ENCODE measurements at regions not wholly inside any gene's neighbourhood (a gene's known extent, or its start where the extent isn't known, plus 50 kb on each side); places are given as distances from the start of the nearest gene placed in this dataset.
"Not testable (repeated sequence)": the region's sequence is repeated elsewhere in the genome, so short reads cannot be mapped to it uniquely, and the experiment has no call there.

DNA sequence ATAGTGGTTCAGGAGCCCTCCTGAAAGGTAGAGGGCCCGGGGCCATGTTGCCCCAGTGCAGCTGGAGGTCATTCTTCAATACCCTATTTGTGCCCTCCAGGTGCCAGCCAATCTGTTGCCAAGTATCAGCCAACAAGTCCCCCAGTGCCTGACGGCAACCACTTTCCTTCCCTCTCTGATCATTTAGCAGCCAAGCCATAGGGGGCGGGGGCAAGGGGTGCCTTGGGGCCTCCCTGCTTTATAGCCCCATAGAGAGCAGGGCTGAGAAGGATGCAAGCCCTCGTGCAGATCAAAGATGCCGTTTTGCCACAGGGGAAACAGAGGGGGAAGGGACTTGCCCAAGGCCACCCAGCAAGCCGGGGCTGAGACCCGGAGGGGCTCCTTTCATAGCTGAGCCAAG, 149.0 kb upstream of the CHST15 start (continued):
- TF ChIP-seq, protein P1, sequence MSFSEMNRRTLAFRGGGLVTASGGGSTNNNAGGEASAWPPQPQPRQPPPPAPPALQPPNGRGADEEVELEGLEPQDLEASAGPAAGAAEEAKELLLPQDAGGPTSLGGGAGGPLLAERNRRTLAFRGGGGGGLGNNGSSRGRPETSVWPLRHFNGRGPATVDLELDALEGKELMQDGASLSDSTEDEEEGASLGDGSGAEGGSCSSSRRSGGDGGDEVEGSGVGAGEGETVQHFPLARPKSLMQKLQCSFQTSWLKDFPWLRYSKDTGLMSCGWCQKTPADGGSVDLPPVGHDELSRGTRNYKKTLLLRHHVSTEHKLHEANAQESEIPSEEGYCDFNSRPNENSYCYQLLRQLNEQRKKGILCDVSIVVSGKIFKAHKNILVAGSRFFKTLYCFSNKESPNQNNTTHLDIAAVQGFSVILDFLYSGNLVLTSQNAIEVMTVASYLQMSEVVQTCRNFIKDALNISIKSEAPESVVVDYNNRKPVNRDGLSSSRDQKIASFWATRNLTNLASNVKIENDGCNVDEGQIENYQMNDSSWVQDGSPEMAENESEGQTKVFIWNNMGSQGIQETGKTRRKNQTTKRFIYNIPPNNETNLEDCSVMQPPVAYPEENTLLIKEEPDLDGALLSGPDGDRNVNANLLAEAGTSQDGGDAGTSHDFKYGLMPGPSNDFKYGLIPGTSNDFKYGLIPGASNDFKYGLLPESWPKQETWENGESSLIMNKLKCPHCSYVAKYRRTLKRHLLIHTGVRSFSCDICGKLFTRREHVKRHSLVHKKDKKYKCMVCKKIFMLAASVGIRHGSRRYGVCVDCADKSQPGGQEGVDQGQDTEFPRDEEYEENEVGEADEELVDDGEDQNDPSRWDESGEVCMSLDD (tag by site-specific recombination; IDR thresholded peaks at IDR 0.05), result no peak

DNA sequence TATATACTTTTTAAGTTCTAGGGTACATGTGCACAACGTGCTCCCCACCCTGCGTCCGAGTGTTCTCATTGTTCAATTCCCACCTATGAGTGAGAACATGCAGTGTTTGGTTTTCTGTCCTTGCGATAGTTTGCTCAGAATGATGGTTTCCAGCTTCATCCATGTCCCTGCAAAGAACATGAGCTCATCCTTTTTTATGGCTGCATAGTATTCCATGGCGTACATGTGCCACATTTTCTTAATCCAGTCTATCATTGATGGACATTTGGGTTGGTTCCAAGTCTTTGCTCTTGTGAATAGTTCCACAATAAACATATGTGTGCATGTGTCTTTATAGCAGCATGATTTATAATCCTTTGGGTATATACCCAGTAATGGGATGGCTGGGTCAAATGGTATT, 148.1 kb upstream of the CHST15 start:
- TF ChIP-seq ZNF146 (tag by site-specific recombination; IDR thresholded peaks at IDR 0.05), result peak; percentile 98
- TF ChIP-seq, protein P2, sequence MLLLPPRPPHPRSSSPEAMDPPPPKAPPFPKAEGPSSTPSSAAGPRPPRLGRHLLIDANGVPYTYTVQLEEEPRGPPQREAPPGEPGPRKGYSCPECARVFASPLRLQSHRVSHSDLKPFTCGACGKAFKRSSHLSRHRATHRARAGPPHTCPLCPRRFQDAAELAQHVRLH (tag by site-specific recombination; IDR thresholded peaks at IDR 0.05), result peak; percentile 61
- TF ChIP-seq, protein P3, sequence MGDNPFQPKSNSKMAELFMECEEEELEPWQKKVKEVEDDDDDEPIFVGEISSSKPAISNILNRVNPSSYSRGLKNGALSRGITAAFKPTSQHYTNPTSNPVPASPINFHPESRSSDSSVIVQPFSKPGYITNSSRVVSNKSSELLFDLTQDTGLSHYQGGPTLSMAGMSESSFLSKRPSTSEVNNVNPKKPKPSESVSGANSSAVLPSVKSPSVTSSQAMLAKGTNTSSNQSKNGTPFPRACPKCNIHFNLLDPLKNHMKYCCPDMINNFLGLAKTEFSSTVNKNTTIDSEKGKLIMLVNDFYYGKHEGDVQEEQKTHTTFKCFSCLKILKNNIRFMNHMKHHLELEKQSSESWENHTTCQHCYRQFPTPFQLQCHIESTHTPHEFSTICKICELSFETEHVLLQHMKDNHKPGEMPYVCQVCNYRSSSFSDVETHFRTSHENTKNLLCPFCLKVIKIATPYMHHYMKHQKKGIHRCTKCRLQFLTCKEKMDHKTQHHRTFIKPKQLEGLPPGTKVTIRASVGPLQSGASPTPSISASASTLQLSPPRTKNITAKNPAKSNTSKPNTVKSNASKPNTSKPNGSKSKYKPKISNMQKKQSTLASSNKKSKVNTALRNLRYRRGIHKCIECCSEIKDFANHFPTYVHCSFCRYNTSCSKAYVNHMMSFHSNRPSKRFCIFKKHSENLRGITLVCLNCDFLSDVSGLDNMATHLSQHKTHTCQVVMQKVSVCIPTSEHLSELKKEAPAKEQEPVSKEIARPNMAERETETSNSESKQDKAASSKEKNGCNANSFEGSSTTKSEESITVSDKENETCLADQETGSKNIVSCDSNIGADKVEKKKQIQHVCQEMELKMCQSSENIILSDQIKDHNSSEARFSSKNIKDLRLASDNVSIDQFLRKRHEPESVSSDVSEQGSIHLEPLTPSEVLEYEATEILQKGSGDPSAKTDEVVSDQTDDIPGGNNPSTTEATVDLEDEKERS (tag by site-specific recombination; IDR thresholded peaks at IDR 0.05), result 0 out of 2 replicates have a peak, but pooled peaks have one; percentile 66
- H3K4me1 ChIP-seq (ENCODE audit: control insufficient read depth, insufficient read depth, low read length); H3K27ac ChIP-seq (ENCODE audit: extremely low read depth, low read depth, low read length); H3K4me3 ChIP-seq (ENCODE audit: low read depth, low read length); CTCF ChIA-PET; H3K9me3 ChIP-seq (ENCODE audit: control insufficient read depth, insufficient read depth, low read depth, low read length); H3K36me3 ChIP-seq (ENCODE audit: control insufficient read depth in 2 of 2, insufficient read depth in 1 of 2, low read length in 2 of 2); POLR2A ChIA-PET: not testable (repeated sequence)

- Histone ChIP-seq H3K36me3 (ENCODE audit: control insufficient read depth in 2 of 2, insufficient read depth in 1 of 2, low read length in 2 of 2) (no peaks in the 10 kb centered on the region), H3K4me3 (ENCODE audit: low read depth, low read length) (no peak overlapping the region), H3K9me3 (ENCODE audit: control insufficient read depth, insufficient read depth, low read depth, low read length) (no peaks in the 10 kb centered on the region), H3K27ac (ENCODE audit: extremely low read depth, low read depth, low read length) (no peak overlapping the region), H3K4me1 (ENCODE audit: control insufficient read depth, insufficient read depth, low read length) (no peaks in the 10 kb centered on the region; the same call in 1 of the 2 replicates)
- ChIA-PET POLR2A (no interaction called here), CTCF (no interaction called here)
- no peak for TF ChIP-seq TSHZ1 (tag by site-specific recombination; IDR thresholded peaks at IDR 0.05; ENCODE audit: borderline replicate concordance)
- TF ChIP-seq GLI4 (tag by site-specific recombination; IDR thresholded peaks at IDR 0.05), result no peak
- no peak for TF ChIP-seq MYNN (tag by site-specific recombination; IDR thresholded peaks at IDR 0.05; ENCODE audit: borderline replicate concordance)
- TF ChIP-seq ZNF2 (tag by site-specific recombination; IDR thresholded peaks at IDR 0.05), result no peak
- no peak for TF ChIP-seq ZNF555 (tag by site-specific recombination; conservative IDR thresholded peaks at IDR 0.05)
- no peak for TF ChIP-seq OSR2 (tag by site-specific recombination; IDR thresholded peaks at IDR 0.05)
- TF ChIP-seq ZNF112 (tag by site-specific recombination; IDR thresholded peaks at IDR 0.05), result no peak
- TF ChIP-seq, protein P4, sequence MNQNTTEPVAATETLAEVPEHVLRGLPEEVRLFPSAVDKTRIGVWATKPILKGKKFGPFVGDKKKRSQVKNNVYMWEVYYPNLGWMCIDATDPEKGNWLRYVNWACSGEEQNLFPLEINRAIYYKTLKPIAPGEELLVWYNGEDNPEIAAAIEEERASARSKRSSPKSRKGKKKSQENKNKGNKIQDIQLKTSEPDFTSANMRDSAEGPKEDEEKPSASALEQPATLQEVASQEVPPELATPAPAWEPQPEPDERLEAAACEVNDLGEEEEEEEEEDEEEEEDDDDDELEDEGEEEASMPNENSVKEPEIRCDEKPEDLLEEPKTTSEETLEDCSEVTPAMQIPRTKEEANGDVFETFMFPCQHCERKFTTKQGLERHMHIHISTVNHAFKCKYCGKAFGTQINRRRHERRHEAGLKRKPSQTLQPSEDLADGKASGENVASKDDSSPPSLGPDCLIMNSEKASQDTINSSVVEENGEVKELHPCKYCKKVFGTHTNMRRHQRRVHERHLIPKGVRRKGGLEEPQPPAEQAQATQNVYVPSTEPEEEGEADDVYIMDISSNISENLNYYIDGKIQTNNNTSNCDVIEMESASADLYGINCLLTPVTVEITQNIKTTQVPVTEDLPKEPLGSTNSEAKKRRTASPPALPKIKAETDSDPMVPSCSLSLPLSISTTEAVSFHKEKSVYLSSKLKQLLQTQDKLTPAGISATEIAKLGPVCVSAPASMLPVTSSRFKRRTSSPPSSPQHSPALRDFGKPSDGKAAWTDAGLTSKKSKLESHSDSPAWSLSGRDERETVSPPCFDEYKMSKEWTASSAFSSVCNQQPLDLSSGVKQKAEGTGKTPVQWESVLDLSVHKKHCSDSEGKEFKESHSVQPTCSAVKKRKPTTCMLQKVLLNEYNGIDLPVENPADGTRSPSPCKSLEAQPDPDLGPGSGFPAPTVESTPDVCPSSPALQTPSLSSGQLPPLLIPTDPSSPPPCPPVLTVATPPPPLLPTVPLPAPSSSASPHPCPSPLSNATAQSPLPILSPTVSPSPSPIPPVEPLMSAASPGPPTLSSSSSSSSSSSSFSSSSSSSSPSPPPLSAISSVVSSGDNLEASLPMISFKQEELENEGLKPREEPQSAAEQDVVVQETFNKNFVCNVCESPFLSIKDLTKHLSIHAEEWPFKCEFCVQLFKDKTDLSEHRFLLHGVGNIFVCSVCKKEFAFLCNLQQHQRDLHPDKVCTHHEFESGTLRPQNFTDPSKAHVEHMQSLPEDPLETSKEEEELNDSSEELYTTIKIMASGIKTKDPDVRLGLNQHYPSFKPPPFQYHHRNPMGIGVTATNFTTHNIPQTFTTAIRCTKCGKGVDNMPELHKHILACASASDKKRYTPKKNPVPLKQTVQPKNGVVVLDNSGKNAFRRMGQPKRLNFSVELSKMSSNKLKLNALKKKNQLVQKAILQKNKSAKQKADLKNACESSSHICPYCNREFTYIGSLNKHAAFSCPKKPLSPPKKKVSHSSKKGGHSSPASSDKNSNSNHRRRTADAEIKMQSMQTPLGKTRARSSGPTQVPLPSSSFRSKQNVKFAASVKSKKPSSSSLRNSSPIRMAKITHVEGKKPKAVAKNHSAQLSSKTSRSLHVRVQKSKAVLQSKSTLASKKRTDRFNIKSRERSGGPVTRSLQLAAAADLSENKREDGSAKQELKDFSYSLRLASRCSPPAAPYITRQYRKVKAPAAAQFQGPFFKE (tag by site-specific recombination; IDR thresholded peaks at IDR 0.05; ENCODE audit: borderline replicate concordance), result no peak
- TF ChIP-seq, protein P5, sequence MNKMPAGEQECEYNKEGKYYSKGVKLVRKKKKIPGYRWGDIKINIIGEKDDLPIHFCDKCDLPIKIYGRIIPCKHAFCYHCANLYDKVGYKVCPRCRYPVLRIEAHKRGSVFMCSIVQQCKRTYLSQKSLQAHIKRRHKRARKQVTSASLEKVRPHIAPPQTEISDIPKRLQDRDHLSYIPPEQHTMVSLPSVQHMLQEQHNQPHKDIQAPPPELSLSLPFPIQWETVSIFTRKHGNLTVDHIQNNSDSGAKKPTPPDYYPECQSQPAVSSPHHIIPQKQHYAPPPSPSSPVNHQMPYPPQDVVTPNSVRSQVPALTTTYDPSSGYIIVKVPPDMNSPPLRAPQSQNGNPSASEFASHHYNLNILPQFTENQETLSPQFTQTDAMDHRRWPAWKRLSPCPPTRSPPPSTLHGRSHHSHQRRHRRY (tag by site-specific recombination; IDR thresholded peaks at IDR 0.05), result no peak
- TF ChIP-seq ZNF174 (tag by site-specific recombination; IDR thresholded peaks at IDR 0.05), result no peak
- TF ChIP-seq KLF1 (tag by site-specific recombination; IDR thresholded peaks at IDR 0.05), result no peak
- TF ChIP-seq ZNF10 (tag by site-specific recombination; IDR thresholded peaks at IDR 0.05), result no peak
These were observed 147.5 kb upstream of the CHST15 start for GRCh38 chr10:124240839-124241291.

Measured in HEK293 (cell line).